ENCODE measurements at regions not wholly inside any gene's neighbourhood (a gene's known extent, or its start where the extent isn't known, plus 50 kb on each side); places are given as distances from the start of the nearest gene placed in this dataset.

GRCh38 chr14:89540830-89541470 is 123.9 kb upstream of the FOXN3 start:
- TF ChIP-seq, protein P1, sequence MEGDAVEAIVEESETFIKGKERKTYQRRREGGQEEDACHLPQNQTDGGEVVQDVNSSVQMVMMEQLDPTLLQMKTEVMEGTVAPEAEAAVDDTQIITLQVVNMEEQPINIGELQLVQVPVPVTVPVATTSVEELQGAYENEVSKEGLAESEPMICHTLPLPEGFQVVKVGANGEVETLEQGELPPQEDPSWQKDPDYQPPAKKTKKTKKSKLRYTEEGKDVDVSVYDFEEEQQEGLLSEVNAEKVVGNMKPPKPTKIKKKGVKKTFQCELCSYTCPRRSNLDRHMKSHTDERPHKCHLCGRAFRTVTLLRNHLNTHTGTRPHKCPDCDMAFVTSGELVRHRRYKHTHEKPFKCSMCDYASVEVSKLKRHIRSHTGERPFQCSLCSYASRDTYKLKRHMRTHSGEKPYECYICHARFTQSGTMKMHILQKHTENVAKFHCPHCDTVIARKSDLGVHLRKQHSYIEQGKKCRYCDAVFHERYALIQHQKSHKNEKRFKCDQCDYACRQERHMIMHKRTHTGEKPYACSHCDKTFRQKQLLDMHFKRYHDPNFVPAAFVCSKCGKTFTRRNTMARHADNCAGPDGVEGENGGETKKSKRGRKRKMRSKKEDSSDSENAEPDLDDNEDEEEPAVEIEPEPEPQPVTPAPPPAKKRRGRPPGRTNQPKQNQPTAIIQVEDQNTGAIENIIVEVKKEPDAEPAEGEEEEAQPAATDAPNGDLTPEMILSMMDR (IDR thresholded peaks at IDR 0.05) = no peak
- TF ChIP-seq EZH2 (IDR thresholded peaks at IDR 0.05; ENCODE audit: borderline replicate concordance, insufficient read depth, low read depth, low read length, poor library complexity, severe bottlenecking) = no peak

Data from B cell (primary cell).